ENCODE measurements at regions not wholly inside any gene's neighbourhood (a gene's known extent, or its start where the extent isn't known, plus 50 kb on each side); places are given as distances from the start of the nearest gene placed in this dataset.

DNA sequence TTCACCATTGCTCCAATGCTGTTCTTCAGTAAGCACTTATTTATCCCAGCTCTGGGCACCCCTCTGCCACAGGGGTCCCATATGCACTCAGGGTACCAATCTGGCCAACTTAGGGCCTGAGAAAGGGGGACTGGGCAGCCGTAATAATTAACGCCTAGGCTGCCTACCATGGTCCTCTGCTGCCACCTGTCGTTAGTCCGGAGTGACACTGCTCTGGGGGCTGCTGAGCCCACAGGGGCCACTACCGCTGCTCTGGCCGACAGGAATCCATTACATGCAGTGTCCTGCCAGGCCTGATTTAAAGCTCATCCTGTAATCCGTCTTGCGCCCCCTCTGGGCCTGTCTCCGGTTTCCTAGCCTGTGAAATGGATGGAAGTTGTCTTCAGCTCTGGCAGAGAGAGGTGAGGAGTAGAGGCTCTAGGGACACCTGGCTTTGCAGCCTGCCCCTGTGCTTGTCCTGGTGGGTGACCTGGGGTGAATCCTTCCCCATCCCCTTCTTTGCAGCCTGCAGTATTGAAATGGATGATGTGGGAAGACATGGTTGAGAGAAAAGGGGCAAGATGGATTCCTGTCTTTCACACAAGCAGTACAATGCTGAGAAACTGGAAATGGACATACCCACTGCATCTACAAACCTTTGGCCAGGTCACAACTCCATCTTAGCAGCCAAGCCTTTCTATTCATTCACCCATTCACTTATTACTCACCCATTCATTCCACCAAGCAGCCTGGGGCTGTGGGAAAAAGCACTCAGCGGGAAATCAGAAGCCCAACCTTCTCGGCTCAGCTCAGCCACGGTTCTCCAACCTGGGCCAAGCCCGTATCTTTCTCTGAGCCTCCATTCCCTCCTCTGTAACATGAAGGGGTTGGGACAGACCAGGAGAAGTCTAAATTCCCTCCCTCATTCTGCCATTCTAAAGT lies 116.3 kb upstream of the NALF2 start:
- peak; percentile 45 to 62 (median 59) for DNase-seq
- Histone ChIP-seq H3K4me1 (no peaks in the 10 kb centered on the region), H3K36me3 (no peaks in the 10 kb centered on the region), H3K27me3 (no peaks in the 10 kb centered on the region), H3K27ac (no peak overlapping the region), H3K4me3 (no peak overlapping the region), H3K9me3 (no peaks in the 10 kb centered on the region)
- TF ChIP-seq, protein P1, sequence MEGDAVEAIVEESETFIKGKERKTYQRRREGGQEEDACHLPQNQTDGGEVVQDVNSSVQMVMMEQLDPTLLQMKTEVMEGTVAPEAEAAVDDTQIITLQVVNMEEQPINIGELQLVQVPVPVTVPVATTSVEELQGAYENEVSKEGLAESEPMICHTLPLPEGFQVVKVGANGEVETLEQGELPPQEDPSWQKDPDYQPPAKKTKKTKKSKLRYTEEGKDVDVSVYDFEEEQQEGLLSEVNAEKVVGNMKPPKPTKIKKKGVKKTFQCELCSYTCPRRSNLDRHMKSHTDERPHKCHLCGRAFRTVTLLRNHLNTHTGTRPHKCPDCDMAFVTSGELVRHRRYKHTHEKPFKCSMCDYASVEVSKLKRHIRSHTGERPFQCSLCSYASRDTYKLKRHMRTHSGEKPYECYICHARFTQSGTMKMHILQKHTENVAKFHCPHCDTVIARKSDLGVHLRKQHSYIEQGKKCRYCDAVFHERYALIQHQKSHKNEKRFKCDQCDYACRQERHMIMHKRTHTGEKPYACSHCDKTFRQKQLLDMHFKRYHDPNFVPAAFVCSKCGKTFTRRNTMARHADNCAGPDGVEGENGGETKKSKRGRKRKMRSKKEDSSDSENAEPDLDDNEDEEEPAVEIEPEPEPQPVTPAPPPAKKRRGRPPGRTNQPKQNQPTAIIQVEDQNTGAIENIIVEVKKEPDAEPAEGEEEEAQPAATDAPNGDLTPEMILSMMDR (IDR thresholded peaks at IDR 0.05): peak; percentile 73 to 89 (median 84)
- TF ChIP-seq POLR2A (IDR thresholded peaks at IDR 0.05): no peak
- intact Hi-C loops (cut with DNase I): loop anchor here (10.0 kb wide), 1 partner anchor 563 kb away; the partner anchor contains the start of gene EFNB1 (in 2 of the 2)
- 0% methylated on average over 5 of the region's 13 CpGs for WGBS (ENCODE audit: insufficient coverage, low coverage, low lambda C conversion rate, missing lambda C conversion rate)
- peak; percentile 66 to 82 (median 76) for ATAC-seq

DNA sequence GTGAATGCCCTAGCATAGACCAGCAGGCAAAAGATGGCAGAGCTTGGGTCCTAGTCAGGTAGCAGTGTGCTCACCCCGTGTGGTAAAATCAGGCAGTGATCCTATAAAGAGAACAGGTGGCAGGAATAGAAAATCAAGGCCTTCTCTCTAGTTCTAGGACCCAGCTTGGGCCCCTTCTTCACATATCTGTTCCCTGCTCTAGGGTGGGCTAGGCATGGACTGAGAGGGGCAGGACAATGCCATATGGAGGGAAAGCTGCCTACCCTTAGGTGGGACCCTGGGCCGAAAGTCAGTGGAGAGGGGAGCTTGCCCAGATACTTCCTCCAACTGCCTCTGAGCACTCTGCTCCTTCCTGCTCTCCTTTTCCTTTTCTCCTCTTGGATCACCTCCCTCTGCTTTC lies 117.4 kb upstream of the NALF2 start:
- intact Hi-C loops (cut with DNase I): loop anchor here (10.0 kb wide), 1 partner anchor 562 kb away; the partner anchor contains the start of gene EFNB1 (in 2 of the 2)
- WGBS (ENCODE audit: insufficient coverage, low coverage, low lambda C conversion rate, missing lambda C conversion rate): 39% methylated on average over 2 of the region's 2 CpGs

DNA sequence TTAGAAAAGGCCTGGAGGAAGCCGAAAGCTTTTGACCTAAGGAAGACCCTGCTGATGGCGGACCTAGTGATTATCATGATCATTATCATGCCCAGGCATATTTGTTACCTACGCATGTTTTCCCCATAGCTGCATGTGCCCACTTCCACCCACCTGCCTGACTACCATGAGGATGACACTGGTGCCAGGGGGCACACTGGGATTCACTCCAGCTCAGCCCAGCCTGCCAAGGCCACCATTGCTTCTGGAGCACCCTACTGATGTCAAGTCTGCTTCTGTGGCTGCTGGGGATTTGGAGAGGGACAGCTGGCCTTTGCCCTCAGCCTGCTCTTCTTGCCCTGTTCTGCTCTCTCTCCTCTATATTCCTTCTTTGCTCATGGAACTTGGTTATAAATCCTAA lies 124.7 kb upstream of the NALF2 start:
- no peak for ATAC-seq
- Histone ChIP-seq H3K36me3 (no peaks in the 10 kb centered on the region), H3K27me3 (no peaks in the 10 kb centered on the region), H3K9me3 (no peaks in the 10 kb centered on the region), H3K27ac (no peak overlapping the region), H3K4me3 (no peak overlapping the region), H3K4me1 (no peaks in the 10 kb centered on the region)
- no peak for DNase-seq
- intact Hi-C loops (cut with DNase I): no loop called here
- WGBS (ENCODE audit: insufficient coverage, low coverage, low lambda C conversion rate, missing lambda C conversion rate): no CpG with 5 or more reads among the region's 3 CpGs
- TF ChIP-seq, protein P1 (IDR thresholded peaks at IDR 0.05): no peak
- TF ChIP-seq POLR2A (IDR thresholded peaks at IDR 0.05): no peak

More for the DNA sequence above, 117.4 kb upstream of the NALF2 start:
- no peaks in the 10 kb centered on the region for H3K36me3 ChIP-seq
- ATAC-seq (no peak), DNase-seq (no peak)
- no peak for TF ChIP-seq POLR2A (IDR thresholded peaks at IDR 0.05)
- TF ChIP-seq, protein P1 (IDR thresholded peaks at IDR 0.05): no peak
- no peak overlapping the region for H3K27ac ChIP-seq
- H3K4me3 ChIP-seq: no peak overlapping the region
- H3K9me3 ChIP-seq: no peaks in the 10 kb centered on the region
- no peaks in the 10 kb centered on the region for H3K27me3 ChIP-seq
- no peaks in the 10 kb centered on the region for H3K4me1 ChIP-seq

DNA sequence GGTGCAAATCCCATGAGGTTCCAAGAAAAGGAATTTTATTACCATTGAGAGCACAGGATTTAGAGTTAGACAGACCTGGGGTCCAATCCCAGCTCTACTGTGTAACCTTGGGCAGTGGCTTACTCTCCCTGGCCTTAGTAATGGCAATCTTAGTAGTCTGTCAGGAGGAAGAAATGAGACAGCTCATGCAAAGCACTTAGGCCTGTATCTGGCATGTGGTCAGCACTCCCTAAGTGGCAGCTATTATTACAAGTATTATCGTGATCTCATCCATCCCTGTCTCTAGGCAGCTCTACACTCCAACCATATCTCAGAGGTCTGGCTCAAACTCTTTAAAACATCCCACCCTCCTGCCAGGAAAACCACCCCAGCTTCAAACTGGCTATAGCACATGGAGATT lies 129.6 kb upstream of the NALF2 start:
- Histone ChIP-seq H3K27ac (no peak overlapping the region), H3K27me3 (no peaks in the 10 kb centered on the region), H3K4me1 (no peaks in the 10 kb centered on the region), H3K36me3 (no peaks in the 10 kb centered on the region), H3K9me3 (no peaks in the 10 kb centered on the region), H3K4me3 (no peak overlapping the region)
- intact Hi-C loops (cut with DNase I): no loop called here
- TF ChIP-seq, protein P1 (IDR thresholded peaks at IDR 0.05): no peak
- no peak for TF ChIP-seq POLR2A (IDR thresholded peaks at IDR 0.05)
- no peak for DNase-seq
- 44% methylated on average over 1 of the region's 1 CpG for WGBS (ENCODE audit: insufficient coverage, low coverage, low lambda C conversion rate, missing lambda C conversion rate)
- no peak for ATAC-seq
